ENCODE measurements at regions not wholly inside any gene's neighbourhood (a gene's known extent, or its start where the extent isn't known, plus 50 kb on each side); places are given as distances from the start of the nearest gene placed in this dataset.

DNA sequence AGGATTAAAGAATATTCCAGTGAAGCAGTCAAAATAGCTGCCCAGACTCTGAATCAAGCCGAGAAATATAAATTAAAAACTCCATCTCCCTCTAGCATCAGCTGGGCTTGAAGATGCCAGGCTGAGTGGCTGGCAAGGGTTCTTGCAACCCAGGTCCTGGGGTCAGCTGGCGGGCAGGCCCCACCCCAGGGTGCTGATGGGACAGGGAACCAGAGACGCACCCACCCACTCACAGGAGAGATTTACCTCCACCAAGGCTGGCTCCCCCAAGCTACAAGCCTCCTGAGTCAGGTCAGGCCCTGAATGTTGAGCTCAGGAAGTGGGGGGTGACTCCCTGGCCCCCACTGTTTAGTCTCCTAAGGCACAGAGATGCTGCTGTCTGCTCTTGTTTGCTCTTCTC is 83.9 kb upstream of the HSPA9 start:
- no peak for TF ChIP-seq ESRRA (IDR thresholded peaks at IDR 0.05; ENCODE audit: low read length)
- TF ChIP-seq, protein P1, sequence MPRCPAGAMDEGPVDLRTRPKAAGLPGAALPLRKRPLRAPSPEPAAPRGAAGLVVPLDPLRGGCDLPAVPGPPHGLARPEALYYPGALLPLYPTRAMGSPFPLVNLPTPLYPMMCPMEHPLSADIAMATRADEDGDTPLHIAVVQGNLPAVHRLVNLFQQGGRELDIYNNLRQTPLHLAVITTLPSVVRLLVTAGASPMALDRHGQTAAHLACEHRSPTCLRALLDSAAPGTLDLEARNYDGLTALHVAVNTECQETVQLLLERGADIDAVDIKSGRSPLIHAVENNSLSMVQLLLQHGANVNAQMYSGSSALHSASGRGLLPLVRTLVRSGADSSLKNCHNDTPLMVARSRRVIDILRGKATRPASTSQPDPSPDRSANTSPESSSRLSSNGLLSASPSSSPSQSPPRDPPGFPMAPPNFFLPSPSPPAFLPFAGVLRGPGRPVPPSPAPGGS (IDR thresholded peaks at IDR 0.05; ENCODE audit: borderline replicate concordance, insufficient read depth, low read depth, low read length, poor library complexity, severe bottlenecking), result no peak
- TF ChIP-seq, protein P2, sequence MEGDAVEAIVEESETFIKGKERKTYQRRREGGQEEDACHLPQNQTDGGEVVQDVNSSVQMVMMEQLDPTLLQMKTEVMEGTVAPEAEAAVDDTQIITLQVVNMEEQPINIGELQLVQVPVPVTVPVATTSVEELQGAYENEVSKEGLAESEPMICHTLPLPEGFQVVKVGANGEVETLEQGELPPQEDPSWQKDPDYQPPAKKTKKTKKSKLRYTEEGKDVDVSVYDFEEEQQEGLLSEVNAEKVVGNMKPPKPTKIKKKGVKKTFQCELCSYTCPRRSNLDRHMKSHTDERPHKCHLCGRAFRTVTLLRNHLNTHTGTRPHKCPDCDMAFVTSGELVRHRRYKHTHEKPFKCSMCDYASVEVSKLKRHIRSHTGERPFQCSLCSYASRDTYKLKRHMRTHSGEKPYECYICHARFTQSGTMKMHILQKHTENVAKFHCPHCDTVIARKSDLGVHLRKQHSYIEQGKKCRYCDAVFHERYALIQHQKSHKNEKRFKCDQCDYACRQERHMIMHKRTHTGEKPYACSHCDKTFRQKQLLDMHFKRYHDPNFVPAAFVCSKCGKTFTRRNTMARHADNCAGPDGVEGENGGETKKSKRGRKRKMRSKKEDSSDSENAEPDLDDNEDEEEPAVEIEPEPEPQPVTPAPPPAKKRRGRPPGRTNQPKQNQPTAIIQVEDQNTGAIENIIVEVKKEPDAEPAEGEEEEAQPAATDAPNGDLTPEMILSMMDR (IDR thresholded peaks at IDR 0.05 in 2 of 3, conservative IDR thresholded peaks at IDR 0.05 in 1 of 3; ENCODE audit: control insufficient read depth in 2 of 3, extremely low read depth in 1 of 3, insufficient read depth in 1 of 3, low read depth in 3 of 3, low read length in 3 of 3), result no peak
- no peak for TF ChIP-seq BHLHE40 (IDR thresholded peaks at IDR 0.05; ENCODE audit: borderline replicate concordance in 1 of 2, low read depth in 2 of 2, low read length in 1 of 2)
- TF ChIP-seq POLR2AphosphoS5 (IDR thresholded peaks at IDR 0.05; ENCODE audit: low read length), result no peak
- TF ChIP-seq NR2F1 (conservative IDR thresholded peaks at IDR 0.05), result no peak
- TF ChIP-seq CEBPB (IDR thresholded peaks at IDR 0.05; ENCODE audit: borderline replicate concordance in 1 of 2, low read depth in 2 of 2, low read length in 2 of 2), result no peak
- no peak for TF ChIP-seq FOS (IDR thresholded peaks at IDR 0.05; ENCODE audit: borderline replicate concordance, extremely low read depth, insufficient read length)

Measured in GM12878 (cell line).